ENCODE measurements at regions not wholly inside any gene's neighbourhood (a gene's known extent, or its start where the extent isn't known, plus 50 kb on each side); places are given as distances from the start of the nearest gene placed in this dataset.

- Histone ChIP-seq H3K27me3 (ENCODE audit: control insufficient read depth in 1 of 2, insufficient read depth in 2 of 2, low read length in 2 of 2) (no peaks in the 10 kb centered on the region), H4K20me1 (ENCODE audit: insufficient read depth, low read length) (no peaks in the 10 kb centered on the region), H3K4me1 (ENCODE audit: insufficient read depth, low read length) (no peaks in the 10 kb centered on the region), H3K4me2 (ENCODE audit: low read depth, low read length) (no peak overlapping the region), H3K36me3 (replicated peaks in 1 of 2; ENCODE audit: control insufficient read depth in 1 of 2, insufficient read depth in 2 of 2, low read length in 2 of 2) (no peaks in the 10 kb centered on the region), H3K4me3 (replicated peaks in 1 of 3; ENCODE audit: insufficient read depth in 1 of 3, low read depth in 2 of 3, low read length in 3 of 3) (no peak overlapping the region), H3K27ac (ENCODE audit: extremely low read length, insufficient read depth, low read length) (no peak overlapping the region), H3K79me2 (ENCODE audit: insufficient read depth, low read length) (no peaks in the 10 kb centered on the region), H3K9ac (ENCODE audit: insufficient read depth, low read depth, low read length) (no peak overlapping the region), H2AFZ (ENCODE audit: low read length) (no peak overlapping the region), H3K9me3 (ENCODE audit: low read length) (no peaks in the 10 kb centered on the region)
- DNase-seq (ENCODE audit: low spot score), result no peak
- intact Hi-C loops (cut with micrococcal nuclease; ENCODE audit: unreplicated experiment) (no loop called here), in situ Hi-C loops (cut with HindIII; ENCODE audit: extremely low pct_ligation_motif_present, low pct_unique_long_range_greater_than_20kb) (no loop called here)
- TF ChIP-seq SOX6 (IDR thresholded peaks at IDR 0.05) (no peak), SOX6 (CRISPR knock-in tag; IDR thresholded peaks at IDR 0.05) (no peak)
- no TSS peak for BruUV-seq (replicated peaks)
- 31% methylated on average over 2 of the region's 2 CpGs for WGBS (ENCODE audit: low lambda C conversion rate)
- CTCF ChIA-PET (ENCODE audit: low intra/inter-chr PET ratio, low total read pairs), result no interaction called here
- no peak for FAIRE-seq
- POLR2A ChIA-PET, result no interaction called here
- no peak for ATAC-seq
Measured at GRCh38 chr1:90354704-90355103, 359.8 kb downstream of the ZNF326 start.

- Histone ChIP-seq H3K79me2 (ENCODE audit: insufficient read depth, low read length) (no peaks in the 10 kb centered on the region), H3K4me2 (ENCODE audit: low read depth, low read length) (no peak overlapping the region), H3K9me3 (ENCODE audit: low read length) (peaks cover 19% of the 10 kb centered on the region), H3K27ac (ENCODE audit: extremely low read length, insufficient read depth, low read length) (no peak overlapping the region), H3K27me3 (ENCODE audit: control insufficient read depth in 1 of 2, insufficient read depth in 2 of 2, low read length in 2 of 2) (no peaks in the 10 kb centered on the region), H3K36me3 (replicated peaks in 1 of 2; ENCODE audit: control insufficient read depth in 1 of 2, insufficient read depth in 2 of 2, low read length in 2 of 2) (no peaks in the 10 kb centered on the region), H4K20me1 (ENCODE audit: insufficient read depth, low read length) (no peaks in the 10 kb centered on the region), H3K4me1 (ENCODE audit: insufficient read depth, low read length) (no peaks in the 10 kb centered on the region), H2AFZ (ENCODE audit: low read length) (no peak overlapping the region), H3K4me3 (replicated peaks in 1 of 3; ENCODE audit: insufficient read depth in 1 of 3, low read depth in 2 of 3, low read length in 3 of 3) (no peak overlapping the region), H3K9ac (ENCODE audit: insufficient read depth, low read depth, low read length) (no peak overlapping the region)
- ATAC-seq, result no peak
- FAIRE-seq, result no peak
- no peak for TF ChIP-seq CBFB (CRISPR knock-in tag; IDR thresholded peaks at IDR 0.05)
- no peak for TF ChIP-seq ZNF770 (CRISPR knock-in tag; IDR thresholded peaks at IDR 0.05)
- no peak for TF ChIP-seq NFKBIZ (CRISPR knock-in tag; IDR thresholded peaks at IDR 0.05)
- no peak for TF ChIP-seq NFE2 (CRISPR knock-in tag; IDR thresholded peaks at IDR 0.05)
- TF ChIP-seq PAX8 (CRISPR knock-in tag; IDR thresholded peaks at IDR 0.05; ENCODE audit: borderline replicate concordance), result no peak
- no peak for TF ChIP-seq RFX1 (IDR thresholded peaks at IDR 0.05)
- no peak for TF ChIP-seq TAF15 (IDR thresholded peaks at IDR 0.05; ENCODE audit: low read depth, low read length, poor library complexity, severe bottlenecking)
- POLR2A ChIA-PET, result no interaction called here
- no TSS peak for BruUV-seq (replicated peaks)
- CTCF ChIA-PET (ENCODE audit: low intra/inter-chr PET ratio, low total read pairs), result no interaction called here
- DNase-seq (ENCODE audit: low spot score), result no peak
- WGBS (ENCODE audit: low lambda C conversion rate), result 0% methylated on average over 1 of the region's 2 CpGs
- in situ Hi-C loops (cut with HindIII; ENCODE audit: extremely low pct_ligation_motif_present, low pct_unique_long_range_greater_than_20kb) (no loop called here), intact Hi-C loops (cut with micrococcal nuclease; ENCODE audit: unreplicated experiment) (no loop called here)
Measured at GRCh38 chr1:90351019-90351418, 356.1 kb downstream of the ZNF326 start.

Data from HepG2 (cell line).